ENCODE measurements at regions not wholly inside any gene's neighbourhood (a gene's known extent, or its start where the extent isn't known, plus 50 kb on each side); places are given as distances from the start of the nearest gene placed in this dataset.

DNA sequence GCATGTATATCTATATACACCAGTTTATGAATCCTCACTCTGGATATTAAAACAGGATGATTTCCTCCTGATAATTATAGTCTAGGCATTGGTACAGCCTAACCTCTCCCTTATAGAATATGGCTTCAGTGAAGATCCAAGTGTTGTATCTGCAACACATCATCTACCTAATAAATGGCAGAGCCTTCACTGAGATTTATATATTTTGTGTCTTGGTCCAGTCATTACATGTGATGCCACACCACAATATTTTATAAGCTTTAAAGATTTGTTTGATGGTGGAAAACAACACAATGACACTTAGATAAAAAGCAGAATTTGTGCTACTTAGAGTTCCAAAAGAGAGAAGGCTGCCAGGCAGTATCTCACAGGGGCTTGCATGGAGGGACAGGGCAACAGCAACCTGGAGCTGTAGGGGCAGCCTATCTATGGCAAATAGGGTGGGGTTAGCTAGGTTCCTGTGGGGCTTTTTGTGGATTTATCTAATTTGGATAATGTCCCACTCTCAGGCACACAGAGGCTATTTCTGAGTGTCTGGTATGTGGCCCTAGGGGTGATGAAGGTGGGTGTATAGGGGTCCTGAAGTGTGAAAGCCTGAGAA lies 1736.7 kb upstream of the PRR20A start (continued):
- TF ChIP-seq, protein P1, sequence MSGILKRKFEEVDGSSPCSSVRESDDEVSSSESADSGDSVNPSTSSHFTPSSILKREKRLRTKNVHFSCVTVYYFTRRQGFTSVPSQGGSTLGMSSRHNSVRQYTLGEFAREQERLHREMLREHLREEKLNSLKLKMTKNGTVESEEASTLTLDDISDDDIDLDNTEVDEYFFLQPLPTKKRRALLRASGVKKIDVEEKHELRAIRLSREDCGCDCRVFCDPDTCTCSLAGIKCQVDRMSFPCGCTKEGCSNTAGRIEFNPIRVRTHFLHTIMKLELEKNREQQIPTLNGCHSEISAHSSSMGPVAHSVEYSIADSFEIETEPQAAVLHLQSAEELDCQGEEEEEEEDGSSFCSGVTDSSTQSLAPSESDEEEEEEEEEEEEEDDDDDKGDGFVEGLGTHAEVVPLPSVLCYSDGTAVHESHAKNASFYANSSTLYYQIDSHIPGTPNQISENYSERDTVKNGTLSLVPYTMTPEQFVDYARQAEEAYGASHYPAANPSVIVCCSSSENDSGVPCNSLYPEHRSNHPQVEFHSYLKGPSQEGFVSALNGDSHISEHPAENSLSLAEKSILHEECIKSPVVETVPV (CRISPR knock-in tag; IDR thresholded peaks at IDR 0.05): no peak
- TF ChIP-seq ZNF565 (CRISPR knock-in tag; conservative IDR thresholded peaks at IDR 0.05; ENCODE audit: low read depth): no peak

DNA sequence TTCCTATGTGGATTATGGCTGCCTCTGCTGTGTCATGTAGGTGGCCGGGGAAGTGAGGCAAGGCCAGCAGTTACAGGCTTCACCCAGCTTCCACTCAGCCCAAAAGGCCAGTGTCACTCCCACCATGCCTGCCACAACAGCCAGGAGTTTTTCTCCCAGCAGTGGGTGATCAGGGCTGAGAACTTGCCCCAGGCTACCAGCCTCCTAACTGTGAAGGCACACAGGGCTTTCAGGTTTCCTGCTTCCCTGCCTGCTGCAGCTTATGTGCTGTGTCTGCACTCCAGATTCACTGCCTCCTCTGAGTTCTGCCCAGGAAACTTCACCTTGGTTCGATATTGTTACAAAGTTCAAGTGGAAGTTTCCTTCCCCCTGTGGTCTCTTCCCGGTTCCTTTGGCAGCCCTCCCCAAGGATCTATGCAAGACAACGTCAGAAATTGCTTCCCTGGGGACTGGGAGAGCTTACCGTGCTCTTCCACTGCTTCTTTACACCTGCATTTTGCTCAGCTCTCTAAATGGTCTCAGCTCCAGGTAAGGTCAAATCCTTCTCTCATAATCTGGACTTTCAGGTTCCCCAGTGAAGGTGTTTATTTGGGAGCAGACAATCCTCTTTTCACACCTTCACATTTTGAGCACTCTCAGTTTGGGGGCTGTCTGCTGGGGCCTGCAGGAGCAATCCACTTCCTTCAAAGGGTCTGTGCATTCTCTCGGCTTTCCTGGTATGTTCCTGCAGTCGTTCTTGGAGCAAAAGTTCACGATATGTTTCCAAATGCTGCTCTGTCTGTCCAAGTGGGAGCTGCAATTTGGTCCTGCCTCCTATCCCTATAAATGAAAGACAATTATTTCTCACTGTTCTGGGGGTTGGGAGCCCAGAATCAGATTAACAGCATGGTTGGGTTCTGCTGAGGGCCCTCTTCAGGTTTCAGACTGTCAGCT lies 1730.1 kb upstream of the PRR20A start:
- TF ChIP-seq OSR1 (CRISPR knock-in tag; IDR thresholded peaks at IDR 0.05) (no peak), ZC3H10 (CRISPR knock-in tag; IDR thresholded peaks at IDR 0.05) (no peak), SNAI2 (CRISPR knock-in tag; IDR thresholded peaks at IDR 0.05) (no peak), ZNF8 (CRISPR knock-in tag; IDR thresholded peaks at IDR 0.05) (no peak), PPARA (CRISPR knock-in tag; IDR thresholded peaks at IDR 0.05; ENCODE audit: borderline replicate concordance) (no peak), ESRRG (CRISPR knock-in tag; IDR thresholded peaks at IDR 0.05) (no peak), ZFP3 (CRISPR knock-in tag; IDR thresholded peaks at IDR 0.05) (no peak), RARB (CRISPR knock-in tag; IDR thresholded peaks at IDR 0.05) (no peak), TOX (CRISPR knock-in tag; IDR thresholded peaks at IDR 0.05; ENCODE audit: borderline replicate concordance) (no peak)
- TF ChIP-seq, protein P2, sequence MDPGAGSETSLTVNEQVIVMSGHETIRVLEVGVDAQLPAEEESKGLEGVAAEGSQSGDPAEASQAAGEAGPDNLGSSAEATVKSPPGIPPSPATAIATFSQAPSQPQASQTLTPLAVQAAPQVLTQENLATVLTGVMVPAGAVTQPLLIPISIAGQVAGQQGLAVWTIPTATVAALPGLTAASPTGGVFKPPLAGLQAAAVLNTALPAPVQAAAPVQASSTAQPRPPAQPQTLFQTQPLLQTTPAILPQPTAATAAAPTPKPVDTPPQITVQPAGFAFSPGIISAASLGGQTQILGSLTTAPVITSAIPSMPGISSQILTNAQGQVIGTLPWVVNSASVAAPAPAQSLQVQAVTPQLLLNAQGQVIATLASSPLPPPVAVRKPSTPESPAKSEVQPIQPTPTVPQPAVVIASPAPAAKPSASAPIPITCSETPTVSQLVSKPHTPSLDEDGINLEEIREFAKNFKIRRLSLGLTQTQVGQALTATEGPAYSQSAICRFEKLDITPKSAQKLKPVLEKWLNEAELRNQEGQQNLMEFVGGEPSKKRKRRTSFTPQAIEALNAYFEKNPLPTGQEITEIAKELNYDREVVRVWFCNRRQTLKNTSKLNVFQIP (CRISPR knock-in tag; IDR thresholded peaks at IDR 0.05; ENCODE audit: borderline replicate concordance, low read depth): no peak
- TF ChIP-seq, protein P3, sequence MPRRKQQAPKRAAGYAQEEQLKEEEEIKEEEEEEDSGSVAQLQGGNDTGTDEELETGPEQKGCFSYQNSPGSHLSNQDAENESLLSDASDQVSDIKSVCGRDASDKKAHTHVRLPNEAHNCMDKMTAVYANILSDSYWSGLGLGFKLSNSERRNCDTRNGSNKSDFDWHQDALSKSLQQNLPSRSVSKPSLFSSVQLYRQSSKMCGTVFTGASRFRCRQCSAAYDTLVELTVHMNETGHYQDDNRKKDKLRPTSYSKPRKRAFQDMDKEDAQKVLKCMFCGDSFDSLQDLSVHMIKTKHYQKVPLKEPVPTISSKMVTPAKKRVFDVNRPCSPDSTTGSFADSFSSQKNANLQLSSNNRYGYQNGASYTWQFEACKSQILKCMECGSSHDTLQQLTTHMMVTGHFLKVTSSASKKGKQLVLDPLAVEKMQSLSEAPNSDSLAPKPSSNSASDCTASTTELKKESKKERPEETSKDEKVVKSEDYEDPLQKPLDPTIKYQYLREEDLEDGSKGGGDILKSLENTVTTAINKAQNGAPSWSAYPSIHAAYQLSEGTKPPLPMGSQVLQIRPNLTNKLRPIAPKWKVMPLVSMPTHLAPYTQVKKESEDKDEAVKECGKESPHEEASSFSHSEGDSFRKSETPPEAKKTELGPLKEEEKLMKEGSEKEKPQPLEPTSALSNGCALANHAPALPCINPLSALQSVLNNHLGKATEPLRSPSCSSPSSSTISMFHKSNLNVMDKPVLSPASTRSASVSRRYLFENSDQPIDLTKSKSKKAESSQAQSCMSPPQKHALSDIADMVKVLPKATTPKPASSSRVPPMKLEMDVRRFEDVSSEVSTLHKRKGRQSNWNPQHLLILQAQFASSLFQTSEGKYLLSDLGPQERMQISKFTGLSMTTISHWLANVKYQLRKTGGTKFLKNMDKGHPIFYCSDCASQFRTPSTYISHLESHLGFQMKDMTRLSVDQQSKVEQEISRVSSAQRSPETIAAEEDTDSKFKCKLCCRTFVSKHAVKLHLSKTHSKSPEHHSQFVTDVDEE (CRISPR knock-in tag; IDR thresholded peaks at IDR 0.05): no peak
- no peak for ATAC-seq

DNA sequence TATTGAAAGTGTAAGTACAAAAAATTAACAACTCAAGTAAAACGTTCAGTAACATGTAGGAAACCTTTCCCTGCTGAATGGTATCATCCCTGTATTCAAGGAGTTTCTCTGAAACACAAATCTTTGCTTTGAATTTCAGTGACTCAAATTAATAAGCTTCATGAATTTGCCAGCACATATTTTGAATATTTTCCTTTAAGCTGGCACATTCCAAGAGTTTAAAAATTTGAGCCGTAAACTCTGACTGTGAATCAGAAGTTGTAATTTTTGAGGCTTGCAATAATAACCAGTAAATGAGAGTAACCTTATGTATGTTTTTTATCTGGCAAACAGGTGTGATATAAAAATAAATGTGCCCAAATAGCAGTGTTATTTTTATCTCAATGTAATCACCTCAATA lies 1722.6 kb upstream of the PRR20A start:
- no peak for ATAC-seq
- TF ChIP-seq TCF4 (CRISPR knock-in tag; IDR thresholded peaks at IDR 0.05; ENCODE audit: borderline replicate concordance) (no peak), ZNF8 (CRISPR knock-in tag; IDR thresholded peaks at IDR 0.05) (no peak)

DNA sequence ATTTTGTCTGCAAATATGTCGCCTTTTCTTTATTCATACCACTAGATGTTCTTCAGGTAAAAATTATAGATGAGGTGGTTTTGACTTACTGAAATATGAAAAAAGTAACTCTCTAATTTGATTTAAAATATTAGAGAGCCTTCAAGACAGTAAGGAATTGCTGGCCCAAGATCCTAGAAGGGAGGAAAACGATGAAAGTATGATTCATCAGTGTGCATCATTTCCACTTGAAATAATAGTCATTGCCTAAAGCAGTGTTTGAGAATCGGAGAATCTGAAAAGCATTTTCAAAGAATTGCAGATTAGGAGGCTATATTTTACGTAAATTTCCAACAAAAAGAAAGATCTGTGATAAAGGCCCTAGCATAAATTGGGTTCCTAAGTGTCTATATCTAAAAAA lies 1707.9 kb upstream of the PRR20A start:
- no peak for ATAC-seq
- TF ChIP-seq ZFP30 (CRISPR knock-in tag; IDR thresholded peaks at IDR 0.05) (no peak), ZC3H10 (CRISPR knock-in tag; IDR thresholded peaks at IDR 0.05) (no peak), TOX (CRISPR knock-in tag; IDR thresholded peaks at IDR 0.05; ENCODE audit: borderline replicate concordance) (no peak), SNAI2 (CRISPR knock-in tag; IDR thresholded peaks at IDR 0.05) (no peak), ARNTL (CRISPR knock-in tag; IDR thresholded peaks at IDR 0.05; ENCODE audit: borderline replicate concordance, low read depth) (no peak), ISL1 (CRISPR knock-in tag; IDR thresholded peaks at IDR 0.05) (no peak), RARB (CRISPR knock-in tag; IDR thresholded peaks at IDR 0.05) (no peak), OSR1 (CRISPR knock-in tag; IDR thresholded peaks at IDR 0.05) (no peak), ZNF565 (CRISPR knock-in tag; conservative IDR thresholded peaks at IDR 0.05; ENCODE audit: low read depth) (no peak), CSDC2 (CRISPR knock-in tag; IDR thresholded peaks at IDR 0.05) (no peak), BACH2 (CRISPR knock-in tag; IDR thresholded peaks at IDR 0.05; ENCODE audit: borderline replicate concordance) (no peak)
- TF ChIP-seq, protein P3 (CRISPR knock-in tag; IDR thresholded peaks at IDR 0.05): no peak
- TF ChIP-seq, protein P4, sequence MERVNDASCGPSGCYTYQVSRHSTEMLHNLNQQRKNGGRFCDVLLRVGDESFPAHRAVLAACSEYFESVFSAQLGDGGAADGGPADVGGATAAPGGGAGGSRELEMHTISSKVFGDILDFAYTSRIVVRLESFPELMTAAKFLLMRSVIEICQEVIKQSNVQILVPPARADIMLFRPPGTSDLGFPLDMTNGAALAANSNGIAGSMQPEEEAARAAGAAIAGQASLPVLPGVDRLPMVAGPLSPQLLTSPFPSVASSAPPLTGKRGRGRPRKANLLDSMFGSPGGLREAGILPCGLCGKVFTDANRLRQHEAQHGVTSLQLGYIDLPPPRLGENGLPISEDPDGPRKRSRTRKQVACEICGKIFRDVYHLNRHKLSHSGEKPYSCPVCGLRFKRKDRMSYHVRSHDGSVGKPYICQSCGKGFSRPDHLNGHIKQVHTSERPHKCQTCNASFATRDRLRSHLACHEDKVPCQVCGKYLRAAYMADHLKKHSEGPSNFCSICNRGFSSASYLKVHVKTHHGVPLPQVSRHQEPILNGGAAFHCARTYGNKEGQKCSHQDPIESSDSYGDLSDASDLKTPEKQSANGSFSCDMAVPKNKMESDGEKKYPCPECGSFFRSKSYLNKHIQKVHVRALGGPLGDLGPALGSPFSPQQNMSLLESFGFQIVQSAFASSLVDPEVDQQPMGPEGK (CRISPR knock-in tag; IDR thresholded peaks at IDR 0.05; ENCODE audit: borderline replicate concordance): no peak
- TF ChIP-seq, protein P1 (CRISPR knock-in tag; IDR thresholded peaks at IDR 0.05): no peak
